CD4-positive, alpha-beta T cell treated with Interleukin-15 for 4 hours (primary cell): ENCODE measurements at regions not wholly inside any gene's neighbourhood (a gene's known extent, or its start where the extent isn't known, plus 50 kb on each side); places are given as distances from the start of the nearest gene placed in this dataset.

ENCODE experiments used
- DNase-seq: peaks from one replicate; pipeline ENCODE4 v3.0.0-alpha.2; 2020; ENCODE audit warnings: low spot score

DNA sequence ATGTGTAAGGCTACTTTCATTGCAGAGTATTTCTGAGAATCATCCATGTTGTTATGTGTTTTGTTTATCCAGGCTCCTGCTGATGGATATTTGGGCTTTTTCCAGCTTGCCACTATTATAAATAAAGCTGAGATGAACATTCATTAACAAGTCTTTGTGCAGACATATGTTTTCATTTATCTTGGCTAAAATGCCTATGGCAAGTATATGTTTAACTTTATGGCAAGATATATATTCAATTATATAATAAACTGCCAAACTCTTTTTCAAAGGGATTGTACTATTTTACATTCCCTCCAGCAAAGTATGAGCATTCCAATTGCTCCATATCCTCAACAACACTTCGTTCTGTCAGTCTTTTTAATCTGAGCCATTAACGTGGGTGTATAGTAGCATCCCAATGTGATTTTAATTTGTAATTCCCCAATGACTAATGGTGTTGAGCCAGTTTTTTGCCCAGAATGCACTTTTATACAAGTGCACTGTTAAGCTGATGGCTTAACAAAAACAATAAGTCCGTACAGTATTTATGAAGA lies 452.4 kb downstream of the SHQ1 start:
- DNase-seq: no peak

DNA sequence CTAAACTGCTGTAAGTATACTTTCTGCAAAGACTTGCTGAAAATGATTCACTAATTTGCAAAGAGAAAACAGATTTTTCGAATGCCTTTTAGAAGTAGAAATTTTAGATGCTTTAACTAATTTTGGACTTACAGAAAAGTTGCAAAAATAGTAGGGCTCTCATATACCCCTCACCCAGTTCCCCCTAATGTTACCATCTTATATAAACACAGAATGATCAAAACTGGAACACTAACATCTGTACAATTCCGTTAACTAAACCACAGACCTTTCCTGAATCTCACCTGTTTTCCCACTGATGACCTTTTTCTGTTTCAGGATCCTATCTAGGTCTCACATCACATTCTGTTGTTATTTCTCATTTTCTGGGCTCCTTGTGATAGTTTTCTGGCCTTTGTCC lies 454.8 kb downstream of the SHQ1 start:
- DNase-seq: no peak

DNA sequence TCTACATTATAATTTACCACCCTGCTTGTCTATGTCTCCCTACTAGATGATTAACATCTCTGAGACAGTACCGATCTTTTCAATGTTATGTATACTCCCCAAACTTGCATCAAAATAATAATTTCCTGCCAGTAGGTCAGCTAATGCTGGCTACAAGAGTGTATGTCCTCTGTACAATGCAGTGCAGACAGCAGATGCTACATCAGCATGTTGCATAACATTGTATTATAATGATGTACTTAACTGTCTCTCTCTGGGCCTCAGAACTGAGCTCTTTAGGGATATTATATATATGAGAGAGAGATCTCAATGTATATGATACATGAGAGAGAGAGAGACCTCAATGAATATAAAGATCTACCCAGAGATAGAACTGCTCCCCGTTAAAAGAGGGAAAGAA lies 456.6 kb downstream of the SHQ1 start:
- no peak for DNase-seq

DNA sequence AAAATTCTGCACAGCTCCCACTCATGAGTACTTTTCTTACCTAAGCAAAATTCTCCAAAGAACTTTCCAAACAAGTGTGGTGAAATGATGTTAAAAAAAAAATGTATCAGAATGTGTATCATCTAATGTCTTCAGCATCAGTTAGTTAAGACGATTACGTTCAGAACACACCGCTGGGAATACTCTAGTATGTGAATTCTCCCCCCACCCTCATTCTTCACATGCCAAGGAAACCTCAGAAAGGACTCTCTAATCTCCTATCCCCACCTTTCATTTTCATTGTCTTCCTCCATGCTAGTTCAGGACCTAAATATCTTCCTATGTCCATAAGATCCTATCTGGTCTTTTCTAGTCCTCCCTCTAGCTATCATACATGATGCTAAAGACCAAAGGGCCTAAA lies 457.4 kb downstream of the SHQ1 start:
- no peak for DNase-seq

DNA sequence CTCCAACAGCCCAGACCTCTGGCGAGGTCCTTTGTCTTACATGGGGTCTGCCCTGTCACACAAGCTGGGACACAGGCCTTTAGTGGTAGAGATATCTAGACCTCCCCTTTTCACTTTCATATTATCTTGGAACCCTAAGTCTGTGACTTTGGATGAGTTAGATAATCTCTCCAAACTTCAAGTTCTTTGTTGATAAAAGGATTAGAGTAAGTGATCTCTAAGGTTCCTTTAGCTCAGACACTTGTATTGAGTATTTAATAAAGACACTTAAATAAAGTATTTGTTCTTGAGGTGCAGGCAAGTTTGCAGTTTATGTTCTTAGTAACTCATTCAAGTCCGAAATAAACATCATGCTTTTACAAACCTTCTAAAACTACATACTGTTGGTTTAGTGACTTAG lies 459.6 kb downstream of the SHQ1 start:
- no peak for DNase-seq

DNA sequence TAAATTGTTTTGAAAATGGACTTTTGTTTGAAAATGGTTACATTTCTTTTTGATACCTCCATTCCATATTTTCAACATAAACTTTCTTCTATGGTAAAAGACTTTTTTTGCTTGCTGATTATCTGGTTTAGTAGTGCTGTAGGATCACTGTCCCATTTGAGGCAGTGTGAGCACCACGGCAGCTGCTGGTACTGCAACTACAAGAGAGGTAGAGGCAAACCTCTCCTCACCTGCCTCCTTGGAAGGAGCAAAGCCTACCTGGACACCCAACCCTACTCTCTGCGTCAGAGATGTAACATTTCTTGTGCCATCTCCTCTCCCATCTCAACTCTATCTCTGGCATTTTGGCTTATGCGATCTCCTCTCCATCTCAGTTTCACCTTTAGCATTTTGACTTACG lies 460.1 kb downstream of the SHQ1 start:
- no peak for DNase-seq

DNA sequence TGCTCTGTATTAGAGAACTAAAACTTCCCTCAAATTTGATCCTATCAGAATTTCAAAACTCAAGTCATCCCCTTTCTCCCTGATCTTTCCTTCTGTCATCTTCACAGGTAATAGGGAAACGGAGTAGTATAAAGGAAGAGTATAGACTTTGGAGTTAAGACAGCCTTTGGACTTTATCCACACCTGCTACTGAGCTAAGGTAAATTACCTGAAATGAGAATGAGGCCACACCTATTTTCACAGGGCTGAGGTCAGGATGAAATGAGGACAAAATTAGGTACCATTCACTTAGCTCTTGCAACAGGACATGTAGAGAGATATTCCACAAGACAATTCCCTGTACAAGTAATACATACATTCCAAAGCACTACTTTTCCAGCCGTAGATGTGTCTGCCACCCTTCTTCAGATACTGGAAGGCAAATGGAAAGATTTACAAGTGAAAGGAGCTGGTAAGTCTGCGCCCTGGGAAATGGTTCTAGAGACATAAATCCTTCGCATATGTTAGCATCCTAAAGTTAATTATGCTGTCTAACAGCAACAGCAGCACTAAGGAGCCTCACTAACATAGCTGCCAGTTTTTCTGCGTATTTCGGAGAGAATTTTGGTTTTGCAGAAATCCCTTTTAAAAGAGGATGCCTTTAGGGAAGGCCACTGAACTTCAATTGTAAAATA lies 461.8 kb downstream of the SHQ1 start:
- DNase-seq: no peak

DNA sequence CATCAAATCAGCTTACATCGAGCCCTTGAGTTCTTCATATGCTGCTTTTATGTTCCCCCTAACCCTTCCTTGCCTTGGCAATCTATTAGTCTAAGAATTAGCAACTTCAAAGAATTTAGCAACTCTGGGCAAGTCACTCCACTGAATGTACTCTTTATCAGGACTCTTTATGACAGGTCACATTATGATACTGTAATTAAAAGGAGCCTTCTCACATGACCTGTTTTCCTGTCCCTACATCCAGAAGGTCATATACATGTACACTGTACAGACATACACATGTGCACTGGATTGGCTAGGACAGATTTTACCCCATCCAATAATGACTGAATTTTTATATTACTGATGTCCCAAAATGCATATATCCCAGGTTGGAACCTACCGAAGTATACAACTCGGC lies 463.1 kb downstream of the SHQ1 start:
- DNase-seq: no peak

DNA sequence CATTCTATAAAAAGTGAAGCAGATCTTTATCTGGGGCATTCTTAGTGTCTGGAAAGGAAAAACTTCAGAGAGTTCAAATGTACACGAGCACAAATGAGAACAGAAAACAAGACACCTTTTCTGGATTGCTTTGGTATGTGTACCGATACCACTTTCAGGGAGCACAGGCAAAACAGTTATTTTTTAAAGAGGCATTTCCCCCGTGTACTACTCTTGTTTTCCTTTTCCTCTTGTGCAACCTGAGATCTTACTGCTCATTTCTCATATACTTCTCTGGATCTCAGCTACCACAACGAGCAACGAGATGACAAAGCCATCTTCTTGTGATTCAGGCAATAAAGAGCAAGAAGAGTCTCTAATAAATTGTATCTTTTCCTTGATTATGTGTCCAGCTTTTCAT lies 463.6 kb downstream of the SHQ1 start:
- no peak for DNase-seq

DNA sequence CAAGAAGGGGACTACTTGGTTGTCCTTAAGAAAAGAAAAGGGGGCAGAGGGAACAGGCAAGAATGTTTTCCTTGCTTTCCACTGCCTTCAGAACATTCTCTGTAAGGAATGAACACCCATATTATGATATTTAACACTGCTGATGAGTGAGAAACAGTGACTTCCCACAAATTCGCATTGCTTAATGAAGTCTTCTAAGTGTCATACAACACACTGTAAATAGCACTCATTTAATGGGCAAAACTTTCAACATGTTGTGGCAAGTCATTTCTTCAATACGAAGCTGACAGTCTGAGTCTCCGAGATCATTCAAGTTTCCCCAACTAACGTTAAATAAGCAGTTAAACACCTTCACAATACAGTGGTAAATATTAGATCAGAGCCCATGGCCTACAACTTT lies 464.4 kb downstream of the SHQ1 start:
- no peak for DNase-seq

DNA sequence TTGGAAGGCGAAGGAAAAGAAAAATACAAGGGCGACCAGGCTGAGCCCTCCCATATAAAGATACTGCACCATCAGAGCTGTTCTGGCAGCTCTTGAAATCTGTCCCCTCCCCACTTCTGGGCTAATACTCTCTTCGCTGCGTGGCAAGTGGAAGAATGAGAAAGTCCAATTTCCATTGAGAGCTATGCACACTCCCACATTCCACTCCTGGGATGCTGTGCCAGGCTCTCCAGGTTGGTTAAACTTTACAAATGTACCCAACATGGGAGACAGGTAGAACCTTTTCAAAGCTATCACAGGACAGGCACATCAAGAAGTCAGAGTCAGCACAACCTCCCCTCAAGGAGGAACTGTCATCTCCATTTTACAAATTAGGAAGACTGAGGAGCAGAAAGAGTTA lies 465.0 kb downstream of the SHQ1 start:
- no peak for DNase-seq

DNA sequence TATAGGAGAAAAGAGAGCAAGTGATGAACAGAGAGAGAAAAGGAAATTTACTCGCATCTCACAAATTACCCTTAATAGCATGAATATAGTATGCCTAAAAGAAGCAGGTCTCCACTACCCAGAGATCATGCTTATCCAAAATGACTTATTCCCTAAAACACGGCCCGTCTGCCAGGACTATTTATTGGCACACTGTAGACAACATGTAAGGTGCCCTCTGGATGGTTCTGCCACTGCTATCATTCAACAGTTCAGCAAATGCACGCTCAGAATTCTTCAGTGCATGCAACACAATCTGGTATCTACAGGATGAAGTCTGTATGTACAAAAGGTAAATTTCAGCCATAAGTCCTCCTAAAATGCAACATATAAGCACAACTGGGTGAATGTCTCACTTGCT lies 465.8 kb downstream of the SHQ1 start:
- DNase-seq: no peak

DNA sequence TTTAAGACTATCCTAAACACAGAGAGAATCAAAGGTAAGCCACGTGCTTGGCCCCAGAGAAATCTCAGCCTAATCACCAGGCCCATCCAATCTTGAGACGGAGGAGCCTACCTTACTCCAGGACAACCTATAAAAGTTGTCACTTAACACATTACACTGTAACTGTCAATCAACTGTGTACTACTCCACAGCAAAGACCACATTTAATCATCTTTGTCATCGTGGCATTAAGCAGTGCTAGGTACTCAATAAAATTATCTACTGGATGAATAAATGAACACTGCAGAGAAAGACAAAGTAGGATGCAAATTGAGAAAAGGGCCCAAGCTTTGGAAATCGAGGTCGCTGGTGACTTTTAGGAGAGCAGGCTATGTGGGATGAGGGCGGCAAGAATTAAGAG lies 466.7 kb downstream of the SHQ1 start:
- no peak for DNase-seq

DNA sequence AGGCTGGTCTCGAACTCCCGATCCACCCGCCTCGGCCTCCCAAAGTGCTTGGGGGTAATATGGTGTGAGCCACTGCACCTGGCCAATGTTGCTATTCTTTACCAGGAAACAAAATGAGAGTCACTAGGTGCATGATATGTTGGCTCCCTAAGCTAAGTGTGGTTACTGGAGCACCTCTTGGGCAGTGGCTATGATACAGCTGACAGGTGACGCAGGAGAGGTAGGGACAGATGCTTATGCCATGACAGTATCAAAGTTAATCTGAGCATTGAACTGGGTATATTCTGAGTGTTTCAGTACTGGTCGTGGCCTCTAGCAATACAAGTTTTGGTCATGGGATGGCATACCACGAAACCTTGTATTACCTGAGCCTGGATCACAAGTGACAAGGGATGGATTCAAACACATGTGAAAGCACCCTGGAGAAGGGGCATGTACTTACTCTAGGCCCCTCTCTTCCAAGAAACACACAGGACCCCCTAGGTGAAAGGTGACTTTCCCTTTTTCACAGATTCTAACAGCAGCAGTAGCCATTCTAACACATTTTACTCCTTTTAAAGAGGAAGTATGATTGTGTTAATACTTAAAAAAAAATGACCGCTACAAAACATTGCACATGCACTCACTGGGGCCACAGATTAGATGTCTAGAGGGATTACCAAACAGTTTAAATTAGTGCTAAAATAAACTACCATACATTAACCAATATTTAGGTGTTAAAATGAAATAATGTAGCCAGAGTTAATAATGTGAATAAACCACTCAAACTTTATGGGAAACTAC lies 467.3 kb downstream of the SHQ1 start:
- no peak for DNase-seq

DNA sequence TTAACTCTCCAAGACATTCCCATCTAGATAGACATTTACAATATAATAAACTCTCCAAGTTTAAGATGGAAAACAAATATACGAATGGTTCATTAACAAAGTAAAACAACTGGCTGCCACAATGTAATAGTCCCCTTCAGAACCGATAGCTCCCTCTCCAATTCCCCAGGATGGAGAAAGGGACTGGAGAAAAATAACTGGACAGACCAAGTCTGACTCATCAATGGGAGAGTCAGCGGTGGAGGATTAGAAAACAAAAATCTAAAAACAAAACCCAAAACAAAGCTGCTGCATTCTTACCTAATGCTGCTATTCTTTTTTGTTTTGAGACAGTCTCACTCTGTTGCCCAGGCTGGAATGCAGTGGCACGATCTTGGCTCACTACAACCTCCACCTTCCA lies 468.1 kb downstream of the SHQ1 start:
- DNase-seq: no peak

DNA sequence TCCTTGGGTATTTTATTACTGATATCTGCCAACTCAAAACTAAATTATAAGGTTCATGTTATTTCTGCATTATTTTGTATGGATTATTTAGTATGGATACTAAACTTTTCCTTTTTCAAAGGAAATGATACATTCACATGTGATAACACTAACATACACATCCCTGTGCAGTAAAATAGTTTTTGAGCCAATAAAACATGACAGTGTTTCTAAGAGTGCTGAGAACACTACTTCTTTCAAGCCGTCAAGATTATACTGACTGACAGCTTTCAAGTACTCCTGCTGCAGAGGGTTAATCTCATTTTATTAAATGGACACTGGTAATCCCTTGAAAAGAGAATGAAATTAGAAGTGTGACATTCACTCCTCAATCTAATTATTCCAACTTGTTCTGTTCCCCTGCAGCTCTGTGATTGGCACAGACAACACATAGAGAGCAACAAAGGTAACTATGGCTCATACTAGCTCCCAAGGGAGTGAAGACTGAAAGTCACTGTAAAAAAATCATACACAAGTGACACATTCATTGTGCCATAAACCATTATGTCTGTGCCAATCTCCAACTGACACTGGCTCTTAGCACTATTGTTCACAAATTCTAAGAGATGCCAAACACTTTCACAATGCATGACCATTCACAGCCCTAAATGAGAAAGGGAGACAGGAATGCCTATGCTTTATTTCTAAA lies 468.6 kb downstream of the SHQ1 start:
- no peak for DNase-seq

DNA sequence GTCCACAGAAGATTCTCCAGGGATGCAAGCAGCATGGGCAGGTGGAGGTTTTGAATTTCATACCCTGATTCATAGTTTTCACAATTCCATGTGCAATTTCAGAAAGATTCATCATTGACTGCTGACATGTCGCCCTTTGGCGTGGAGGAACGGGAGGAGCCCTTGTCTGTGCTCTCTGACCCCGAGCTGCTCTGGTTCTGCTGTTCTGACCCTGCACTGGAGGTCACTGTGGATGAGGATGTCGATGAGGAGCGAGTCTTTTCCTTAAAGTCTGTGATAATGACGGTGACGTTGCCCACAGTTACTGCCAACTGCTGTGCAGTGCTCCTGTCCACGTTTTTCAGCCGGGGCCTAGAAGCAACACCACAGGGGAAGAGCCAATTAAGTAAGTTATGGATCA lies 470.0 kb downstream of the SHQ1 start:
- DNase-seq: no peak

DNA sequence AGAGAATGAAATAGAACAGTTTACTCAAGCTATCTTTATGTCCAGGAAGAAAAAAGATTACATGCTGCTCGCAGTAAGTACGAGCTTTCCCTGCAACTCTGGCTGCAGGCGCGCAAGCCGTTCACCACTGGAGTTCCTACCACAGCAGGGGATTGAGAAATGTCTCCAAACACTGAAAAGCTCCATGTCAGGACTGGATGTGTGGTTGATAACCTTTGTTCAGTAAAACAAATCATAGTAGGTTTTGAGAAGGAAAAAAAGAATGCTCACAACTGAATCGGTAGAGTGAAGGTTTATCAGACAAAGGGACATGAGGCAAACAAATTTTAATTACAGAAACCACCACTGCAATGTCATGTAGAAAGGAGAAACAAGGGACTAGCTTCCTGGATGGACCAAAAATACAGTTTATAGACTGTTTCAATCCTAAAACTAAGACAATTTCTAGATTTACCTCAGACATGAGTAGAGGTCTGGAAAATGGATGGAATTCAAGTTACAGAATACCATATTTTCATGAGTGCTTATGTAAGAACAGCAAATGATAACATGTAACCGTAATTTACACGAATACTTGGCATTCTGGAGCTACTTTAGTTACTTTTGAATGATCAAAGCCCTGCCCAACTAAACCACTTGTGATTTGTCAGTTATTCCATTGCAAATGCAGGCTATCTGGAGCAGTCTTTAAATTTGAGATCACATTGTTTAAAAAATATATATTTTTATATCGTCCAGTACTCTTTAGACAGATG lies 471.1 kb downstream of the SHQ1 start:
- no peak for DNase-seq

DNA sequence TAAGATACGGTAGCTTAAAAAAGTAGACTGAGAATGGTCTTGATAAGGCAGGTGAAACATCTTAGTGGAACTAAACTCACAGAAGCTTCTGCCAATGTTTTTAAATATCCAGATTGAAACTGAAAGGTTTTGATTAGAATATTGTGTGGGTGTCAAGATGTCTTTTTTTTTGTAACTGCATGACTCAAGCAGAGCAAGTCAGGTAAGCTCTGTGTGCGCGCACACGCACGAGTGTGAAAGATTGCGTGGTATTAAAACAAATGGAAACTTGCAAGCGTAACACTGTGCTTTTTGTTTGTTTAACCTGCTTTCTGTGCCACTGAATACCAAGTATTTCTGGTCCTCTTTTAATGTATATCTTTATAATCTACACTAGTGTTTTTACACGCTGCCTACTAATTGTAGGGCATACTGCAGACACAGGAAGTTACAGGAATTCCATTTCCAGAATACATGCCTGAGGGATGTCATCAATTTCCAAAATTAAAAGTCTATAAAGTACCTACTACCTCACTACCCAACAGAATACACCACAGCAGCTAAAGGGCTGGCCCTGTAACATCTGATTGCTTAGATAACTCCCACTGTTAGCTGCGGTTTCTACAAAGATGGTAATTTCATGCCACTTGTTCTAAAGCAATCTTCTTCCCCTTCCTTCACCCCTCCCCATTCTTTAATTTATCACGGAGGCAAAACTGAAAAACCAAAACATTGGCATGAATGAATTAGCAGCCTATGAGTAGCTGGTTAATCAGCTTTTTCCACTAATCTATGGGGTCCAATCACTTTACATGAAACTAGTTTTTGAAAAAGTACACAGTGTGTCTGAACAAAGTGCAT lies 472.8 kb downstream of the SHQ1 start:
- no peak for DNase-seq

DNA sequence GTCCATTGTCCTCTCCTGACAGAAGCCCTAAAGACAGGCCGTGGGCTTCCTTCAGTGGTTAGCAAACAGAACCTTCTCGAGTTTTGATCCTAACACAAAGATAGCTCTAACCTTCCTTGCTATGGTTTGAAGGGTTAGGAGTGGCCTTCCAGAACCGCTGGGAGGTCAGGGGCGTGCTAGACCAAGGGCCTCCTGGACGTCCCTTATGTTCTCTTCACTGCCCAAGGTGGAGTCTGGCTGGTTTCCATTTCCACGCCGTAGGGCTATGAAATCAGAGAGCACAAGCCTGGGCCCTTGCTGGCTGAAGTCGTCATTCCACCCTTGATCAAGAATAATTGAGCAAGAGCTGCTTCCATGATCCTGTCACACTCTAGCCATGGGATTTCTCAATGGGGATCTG lies 475.1 kb downstream of the SHQ1 start:
- no peak for DNase-seq

DNA sequence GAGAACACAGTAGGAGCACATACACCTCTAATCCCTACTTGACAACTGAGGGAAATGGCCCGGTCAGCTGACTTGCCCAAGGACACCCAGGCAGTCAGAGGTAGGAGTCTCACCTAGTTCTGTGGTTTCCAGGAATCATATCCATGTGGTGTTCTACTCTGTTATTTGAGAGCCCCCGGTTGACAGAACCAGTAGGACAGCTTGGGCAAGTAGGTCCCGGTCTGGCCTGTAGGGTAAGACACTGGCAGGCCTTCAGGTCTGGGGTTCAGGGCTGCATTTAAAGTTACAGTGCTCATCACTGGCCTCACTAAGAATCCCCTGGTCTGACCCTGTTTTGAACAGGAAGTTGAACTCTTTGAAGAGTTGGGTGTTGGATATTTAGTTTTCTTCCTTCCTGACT lies 476.1 kb downstream of the SHQ1 start:
- no peak for DNase-seq

DNA sequence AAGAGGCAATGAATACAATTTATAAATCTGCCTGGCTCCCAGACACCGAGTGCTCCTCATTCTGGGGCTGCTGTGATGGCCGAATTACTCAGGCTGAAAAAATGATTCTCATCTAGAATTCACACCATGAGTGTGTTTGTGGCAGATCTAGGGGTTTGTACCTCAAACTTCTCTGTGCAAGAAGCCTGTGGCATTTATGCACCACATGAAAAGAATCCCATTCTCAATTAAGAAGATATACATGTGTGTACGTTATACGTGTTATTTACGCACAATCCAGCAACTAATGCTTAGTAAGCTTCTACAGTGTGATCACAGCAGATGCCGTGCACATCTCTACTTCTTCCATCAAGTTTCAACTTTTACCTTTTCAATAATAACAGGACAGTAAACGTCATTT lies 476.8 kb downstream of the SHQ1 start:
- no peak for DNase-seq
